HG02852 (cell line): ENCODE measurements at regions not wholly inside any gene's neighbourhood (a gene's known extent, or its start where the extent isn't known, plus 50 kb on each side); places are given as distances from the start of the nearest gene placed in this dataset.
A peak's percentile ranks its signal among the peaks of the same experiment; 100 is the strongest.

Experiments
- ATAC-seq: cut with Tn5 transposase; IDR thresholded peaks from one replicate; pipeline ENCODE4 v1.9.1; 2021; ENCODE audit warnings: mild to moderate bottlenecking, moderate library complexity; ENCODE audit not compliant: unreplicated experiment

DNA sequence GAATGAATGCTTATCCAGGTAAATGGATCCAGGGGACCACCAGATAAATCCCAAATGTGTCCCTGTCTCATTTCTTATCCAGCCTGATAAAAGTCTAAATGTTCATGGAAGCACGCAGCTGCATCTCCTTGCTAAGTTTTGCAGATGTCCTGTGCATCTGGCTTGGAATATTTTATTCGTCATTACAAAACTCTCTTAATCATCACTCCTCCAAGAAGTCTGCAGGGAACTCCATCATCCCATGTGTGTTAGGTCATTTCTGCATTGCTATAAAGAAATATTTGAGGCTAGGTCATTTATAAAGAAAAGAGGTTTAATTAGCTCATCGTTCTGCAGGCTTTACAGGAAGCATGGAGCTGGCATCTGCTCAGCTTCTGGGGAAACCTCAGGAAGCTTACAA, 297.2 kb downstream of the HS3ST1 start:
- no peak for ATAC-seq

DNA sequence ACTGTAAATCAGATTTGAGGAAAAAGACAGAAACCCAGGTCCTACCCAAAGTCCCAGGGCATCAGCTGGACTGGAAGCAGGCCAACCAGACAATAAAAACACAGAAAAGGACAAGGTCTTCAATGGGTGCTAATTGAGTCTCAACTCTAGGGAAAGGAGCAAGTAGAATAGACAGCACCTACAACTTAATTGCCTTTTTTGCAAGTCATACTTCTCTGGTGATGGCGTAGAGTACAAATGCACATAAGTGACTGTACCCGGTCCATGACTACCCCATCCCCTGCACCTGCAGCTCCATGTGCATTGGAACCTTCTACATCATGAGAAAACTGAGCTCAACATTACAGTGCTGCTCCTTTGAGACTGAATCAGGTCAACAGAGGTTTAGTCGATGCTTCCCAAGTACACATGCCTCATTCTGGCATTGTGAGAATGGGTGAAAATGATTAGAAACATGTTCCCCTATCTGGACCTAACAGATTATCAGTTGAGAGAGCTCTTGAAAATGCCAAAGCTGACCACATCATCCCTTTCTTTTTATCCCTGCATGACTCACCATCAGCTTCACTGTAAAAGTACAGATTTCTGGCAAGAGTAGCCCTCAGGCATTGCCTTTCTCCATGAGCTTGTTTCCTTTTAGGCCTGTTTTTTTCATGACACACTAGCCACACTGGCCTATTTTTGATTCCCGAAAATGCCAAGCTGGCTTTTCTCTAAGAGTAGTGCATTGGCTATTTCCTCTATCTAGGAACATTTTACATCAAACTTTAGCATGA, 298.3 kb downstream of the HS3ST1 start:
- ATAC-seq = no peak

DNA sequence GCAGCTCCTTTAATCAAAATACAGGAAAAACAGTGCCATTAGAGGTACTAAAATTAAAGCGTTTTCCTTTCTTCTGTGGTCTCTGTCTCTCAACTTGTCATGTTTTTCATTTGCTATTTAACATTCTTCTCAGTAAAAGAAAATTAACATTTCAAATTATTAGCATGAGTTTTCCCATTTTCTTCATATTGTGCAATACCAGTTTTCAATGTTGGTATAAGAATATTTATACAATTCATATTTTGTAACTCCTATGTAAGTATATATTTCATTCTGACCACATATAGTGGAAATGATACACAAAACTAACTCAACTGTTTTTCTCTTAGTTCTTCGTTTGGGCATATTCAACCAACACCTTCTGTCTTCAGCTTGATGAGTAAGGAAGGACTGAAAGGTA, 308.3 kb downstream of the HS3ST1 start:
- ATAC-seq = no peak

DNA sequence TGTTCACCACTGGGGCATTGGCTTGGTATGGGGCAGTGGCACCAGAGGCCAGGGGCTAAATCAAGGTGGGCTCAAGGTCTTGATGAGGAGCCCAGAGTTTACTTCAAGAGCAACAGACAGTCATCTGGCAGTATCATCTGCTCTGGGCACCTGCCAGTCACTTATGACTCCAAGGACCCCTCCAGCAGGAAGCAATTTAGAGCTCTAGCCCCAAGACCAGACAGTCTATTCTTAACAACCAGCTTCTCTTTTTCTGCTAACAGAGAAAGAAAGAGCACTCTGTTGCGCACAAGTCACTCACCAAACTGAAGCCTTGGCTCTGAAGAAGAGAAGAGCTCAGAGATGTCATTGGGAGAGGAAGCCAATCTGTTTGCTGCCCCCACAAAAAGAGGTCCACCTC, 309.2 kb downstream of the HS3ST1 start:
- no peak for ATAC-seq

DNA sequence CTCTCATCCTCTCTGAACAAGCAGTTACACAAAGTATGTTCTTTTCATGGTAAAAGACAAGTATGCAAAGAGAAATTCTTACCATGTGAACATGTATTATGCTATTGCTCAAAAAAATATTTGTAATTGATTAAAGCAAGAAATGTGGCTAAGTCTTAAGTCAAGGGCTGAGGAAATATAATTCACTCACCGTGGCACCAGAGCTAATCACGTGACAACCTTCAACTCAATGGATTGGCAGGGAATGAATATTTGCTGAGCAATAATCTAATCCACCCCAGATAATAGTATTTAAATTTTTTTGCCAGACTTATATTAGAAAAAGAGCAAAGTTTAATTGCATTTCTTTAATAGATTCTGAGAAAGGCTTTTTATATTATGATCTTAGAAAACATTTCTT, 310.2 kb downstream of the HS3ST1 start:
- ATAC-seq = no peak

DNA sequence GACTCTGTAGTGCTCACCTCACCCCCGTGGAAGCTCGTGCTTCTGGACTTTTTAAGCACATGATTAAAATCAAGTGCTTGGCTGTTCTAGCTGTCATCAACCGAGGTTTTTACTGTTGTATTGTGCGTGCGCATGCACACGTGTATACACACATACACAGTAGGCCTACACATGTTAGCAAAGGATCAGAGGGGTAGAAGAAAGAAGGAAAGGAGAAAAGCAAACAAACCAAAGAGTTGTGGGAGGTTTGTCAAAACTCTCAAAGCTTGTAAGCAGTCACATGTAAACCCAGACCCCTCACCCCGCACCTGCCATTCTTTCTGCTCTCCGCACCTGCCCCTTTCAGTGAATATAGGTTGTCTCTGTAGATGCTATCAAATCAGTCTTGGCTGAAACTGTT, 311.8 kb downstream of the HS3ST1 start:
- no peak for ATAC-seq

DNA sequence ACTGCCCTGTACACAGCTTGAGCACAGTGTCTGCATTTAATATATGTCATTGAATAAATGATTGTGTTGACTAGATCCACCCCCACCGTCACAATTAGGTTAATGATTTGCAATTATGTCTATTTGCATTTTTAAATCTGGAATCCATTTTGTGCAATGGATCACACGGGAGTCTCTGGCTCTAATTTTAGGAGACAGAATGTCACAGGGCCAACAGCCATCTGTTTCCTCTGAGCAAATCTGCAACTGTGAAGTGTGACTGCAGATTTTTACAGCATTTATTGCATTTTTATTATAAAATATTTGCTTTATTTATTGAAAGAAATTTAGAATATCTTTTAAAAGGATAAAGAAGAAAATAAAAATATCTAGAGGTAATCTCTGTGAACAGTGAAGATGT, 316.8 kb downstream of the HS3ST1 start:
- ATAC-seq = no peak

DNA sequence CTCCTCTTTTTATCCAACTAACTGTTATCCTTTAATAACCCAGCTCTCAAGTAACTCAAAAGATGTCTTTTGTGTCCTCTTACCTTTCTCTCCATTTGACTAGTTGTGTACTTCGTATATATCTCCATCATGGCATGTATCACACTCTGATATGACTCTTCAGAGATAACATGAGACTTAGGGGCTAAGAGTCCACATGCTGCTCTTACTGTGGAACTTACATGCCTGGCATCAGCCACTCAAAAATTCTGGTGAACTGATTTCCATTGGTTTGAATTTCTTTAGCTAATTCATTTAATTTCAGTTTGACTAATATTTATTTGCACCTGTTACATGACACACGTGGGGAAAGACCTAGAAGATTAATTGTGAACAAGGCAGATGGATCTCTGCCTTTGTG, 317.3 kb downstream of the HS3ST1 start:
- ATAC-seq = no peak

DNA sequence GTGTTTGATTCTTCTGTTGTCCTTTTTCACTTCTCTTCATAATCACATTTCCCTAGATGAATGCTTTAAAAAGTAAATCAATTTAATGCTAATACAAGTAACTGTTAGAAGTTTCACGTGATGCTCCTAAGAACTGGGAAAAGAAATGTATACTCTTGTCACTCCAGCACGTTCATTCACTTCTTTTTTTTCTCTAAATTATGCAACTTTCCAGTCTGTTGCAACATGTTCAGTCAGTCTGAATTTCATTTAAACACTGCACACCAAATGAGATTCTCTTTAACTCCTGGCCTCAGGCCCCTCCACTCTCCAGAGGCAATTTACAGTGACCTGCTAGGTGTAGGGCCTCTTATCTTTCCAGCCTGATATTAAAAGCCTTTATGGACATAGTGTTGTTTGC, 321.9 kb downstream of the HS3ST1 start:
- no peak for ATAC-seq

DNA sequence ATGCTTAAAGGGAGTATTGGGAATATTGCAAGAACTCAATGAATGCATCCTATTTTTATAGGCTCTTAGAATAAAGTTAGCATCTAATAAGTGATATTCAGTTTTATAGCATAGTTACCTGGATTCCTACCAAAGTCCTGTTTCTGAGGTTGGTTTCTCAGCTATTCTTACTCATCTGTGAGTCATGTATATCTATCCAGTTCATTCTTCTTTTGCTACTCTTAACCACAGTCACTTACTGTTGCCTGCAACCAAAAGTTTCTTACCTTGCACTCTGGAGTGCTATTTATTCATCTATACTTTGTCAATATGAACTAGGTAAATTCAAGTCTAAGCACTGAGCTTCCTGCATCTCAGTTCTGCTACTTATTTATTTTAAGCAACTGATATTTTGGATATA, 322.5 kb downstream of the HS3ST1 start:
- peak; percentile 96 for ATAC-seq

DNA sequence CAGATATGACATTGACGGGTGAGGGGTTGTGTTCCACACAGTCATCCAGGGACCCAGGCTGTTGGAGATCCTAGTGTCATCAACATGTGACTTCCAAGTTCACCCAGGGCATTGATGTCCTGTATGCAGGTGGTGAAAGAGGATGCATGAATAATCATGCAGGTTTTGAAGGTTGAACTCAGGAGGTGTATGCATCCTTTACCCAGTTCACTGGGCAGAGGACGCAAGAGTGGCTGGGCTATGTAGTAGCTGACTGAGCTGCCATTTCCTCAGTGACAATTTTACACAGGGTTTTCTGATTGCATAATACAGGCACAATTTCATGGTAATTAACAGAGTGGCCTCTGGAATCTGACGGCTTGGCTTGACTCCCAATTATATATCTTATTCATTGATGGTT, 323.0 kb downstream of the HS3ST1 start:
- no peak for ATAC-seq

DNA sequence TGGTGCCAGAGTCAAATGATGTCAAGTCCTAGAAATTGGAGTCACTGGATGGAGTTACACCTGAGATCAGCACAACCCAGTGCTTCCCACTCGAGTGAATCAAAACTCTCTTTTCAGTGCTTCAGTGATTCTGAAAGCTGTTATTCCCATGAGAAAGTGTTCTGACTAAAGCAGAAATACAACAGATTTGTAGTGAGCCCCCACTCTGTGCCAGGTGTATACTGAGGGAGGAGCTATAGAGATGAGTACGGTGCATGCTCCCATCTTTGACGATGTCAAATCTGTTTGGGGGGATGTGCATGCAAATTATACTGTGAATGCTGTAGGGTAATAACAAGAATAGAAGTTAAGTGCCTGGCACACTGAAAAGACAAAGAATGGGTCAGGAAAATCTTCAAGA, 330.2 kb downstream of the HS3ST1 start:
- ATAC-seq = peak; percentile 41

DNA sequence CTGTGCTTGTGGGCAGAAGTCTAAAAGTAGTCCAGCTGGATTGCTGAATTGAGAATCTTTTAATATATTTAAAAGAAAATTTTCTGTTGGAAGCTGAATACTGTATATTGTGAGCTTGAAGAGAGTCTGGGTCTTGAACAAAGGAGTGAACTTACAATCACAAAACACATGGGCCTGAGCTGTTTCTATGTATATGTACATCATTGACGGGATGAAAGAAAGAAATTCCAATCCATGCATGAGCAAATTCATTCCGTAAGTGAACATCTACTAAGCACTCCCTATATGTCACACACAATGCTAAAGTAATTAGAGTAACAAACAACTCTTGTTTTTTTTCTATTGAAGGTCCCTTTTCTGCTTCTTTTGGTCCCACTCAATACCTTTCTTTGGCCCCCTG, 331.0 kb downstream of the HS3ST1 start:
- ATAC-seq = no peak

DNA sequence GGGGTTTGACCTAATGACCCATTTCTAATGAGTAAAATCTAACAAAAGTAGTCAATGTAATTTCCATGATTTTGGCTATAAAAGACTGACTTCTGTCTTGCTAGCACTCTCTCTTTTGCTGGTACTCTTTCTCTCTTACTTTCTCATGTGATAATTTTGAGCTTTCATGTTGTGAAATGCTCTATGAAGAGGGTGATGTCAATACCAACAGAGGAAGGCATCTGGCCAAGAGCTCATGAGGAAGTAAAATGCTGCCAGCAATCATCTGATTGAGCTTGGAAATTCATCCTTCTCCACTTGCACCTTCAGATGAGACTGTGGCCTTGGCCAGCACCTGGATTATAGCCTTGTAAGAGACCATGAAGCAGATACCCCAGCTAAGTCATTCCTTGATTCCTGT, 347.7 kb downstream of the HS3ST1 start:
- no peak for ATAC-seq

DNA sequence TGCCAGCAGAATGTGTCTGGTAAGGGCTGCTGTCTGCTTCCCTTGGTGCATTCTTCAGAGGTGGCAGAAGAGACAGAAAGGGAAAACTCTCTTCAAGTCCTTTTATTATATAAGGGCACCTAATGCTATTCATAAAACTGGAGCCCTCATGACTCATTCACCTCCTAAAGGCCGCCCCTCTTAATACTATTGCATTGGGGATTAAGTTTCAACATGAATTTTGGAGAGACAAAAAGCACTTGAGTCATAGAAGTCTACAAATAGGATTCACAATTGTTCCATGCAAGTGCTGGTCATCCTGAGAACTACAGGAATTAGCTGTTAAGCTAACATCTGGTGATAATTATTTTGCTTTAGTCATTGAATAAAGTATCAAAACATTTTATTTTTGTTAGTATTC, 349.5 kb downstream of the HS3ST1 start:
- ATAC-seq = no peak

DNA sequence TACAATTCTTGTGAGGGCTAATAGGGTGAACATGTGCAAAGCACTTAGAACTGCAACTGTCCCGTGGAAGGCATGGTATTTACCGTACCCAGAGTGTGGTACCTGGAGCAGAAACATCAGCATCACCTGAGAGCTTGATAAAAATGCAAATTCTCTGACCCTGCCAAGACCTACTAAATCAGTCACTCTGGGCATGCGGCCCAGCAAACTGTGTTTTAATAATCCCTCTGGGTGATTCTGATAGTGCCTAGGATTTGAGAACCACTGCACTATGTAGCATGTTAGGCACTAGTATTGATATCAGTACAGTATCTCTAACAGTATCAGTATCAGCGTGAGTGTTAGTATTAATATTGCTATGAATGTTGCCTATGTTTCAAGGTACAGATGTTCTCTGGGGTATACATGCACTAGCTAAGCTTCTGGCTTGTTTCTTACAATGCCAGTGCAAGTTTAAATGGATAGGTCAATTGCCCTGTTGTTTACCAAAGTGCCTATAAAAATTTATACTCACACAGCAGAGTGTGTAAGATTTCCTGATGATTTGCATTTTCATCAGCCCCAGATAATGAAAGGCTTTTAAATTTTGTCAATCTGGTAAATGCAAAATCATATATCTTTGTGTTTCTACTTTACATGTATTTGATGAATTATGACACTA, 354.0 kb downstream of the HS3ST1 start:
- ATAC-seq = no peak

DNA sequence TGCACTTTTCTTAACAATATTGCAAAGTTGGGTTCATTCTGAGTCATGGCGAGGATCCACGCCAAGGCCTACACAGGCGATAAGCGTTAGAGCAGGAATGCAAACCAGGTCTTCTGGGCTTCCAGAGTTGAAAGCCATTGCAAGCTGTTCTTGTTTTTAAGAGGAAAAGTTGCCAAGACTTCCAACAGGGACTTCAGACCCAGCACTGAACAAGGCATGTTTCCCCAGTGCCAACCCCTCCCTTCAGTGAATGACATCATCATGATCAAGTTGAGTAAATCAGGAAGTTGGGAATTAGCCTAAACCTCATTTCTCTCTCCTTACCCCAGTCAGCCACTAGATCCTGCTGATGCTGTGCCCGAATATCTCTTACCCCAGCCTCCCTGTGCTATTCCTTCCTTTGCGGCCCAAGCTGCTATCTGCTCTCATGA, 355.1 kb downstream of the HS3ST1 start:
- no peak for ATAC-seq

DNA sequence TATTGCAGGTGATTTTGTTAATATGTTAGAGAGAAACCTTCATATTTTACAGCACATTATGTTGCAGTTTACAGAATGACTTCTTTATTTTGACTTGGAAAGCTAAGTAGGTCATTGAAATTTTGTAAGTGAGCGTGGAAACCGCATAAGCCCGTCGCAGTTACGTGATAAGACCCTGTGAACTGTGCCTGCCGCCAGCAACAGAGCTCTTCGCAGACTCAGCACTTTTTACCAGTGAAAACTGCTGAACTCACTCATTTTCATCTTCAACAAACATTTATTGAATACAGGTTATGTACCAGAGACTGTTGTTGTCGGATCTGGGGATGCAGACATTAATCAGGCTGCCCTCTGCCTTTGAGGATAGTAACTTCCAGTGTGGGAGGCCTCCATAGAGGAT, 355.7 kb downstream of the HS3ST1 start:
- ATAC-seq = no peak

DNA sequence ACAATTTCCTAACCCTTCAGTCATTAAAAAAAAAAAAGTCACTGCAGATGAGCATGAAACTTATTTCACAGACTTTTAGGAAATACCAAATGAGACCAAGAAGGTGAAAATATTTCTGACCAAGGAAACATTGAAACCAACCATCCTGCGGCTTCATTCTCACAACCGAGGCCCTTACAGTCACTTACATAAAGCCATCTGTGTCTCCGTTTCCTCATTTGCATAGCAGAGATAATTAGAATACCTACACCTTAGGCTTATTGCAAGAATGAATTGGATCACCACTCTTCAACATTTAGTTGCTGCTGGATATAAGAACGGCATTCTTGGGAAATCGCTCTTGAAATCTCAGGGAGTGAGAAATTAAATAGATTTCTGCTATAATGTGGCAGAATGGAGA, 356.2 kb downstream of the HS3ST1 start:
- no peak for ATAC-seq

DNA sequence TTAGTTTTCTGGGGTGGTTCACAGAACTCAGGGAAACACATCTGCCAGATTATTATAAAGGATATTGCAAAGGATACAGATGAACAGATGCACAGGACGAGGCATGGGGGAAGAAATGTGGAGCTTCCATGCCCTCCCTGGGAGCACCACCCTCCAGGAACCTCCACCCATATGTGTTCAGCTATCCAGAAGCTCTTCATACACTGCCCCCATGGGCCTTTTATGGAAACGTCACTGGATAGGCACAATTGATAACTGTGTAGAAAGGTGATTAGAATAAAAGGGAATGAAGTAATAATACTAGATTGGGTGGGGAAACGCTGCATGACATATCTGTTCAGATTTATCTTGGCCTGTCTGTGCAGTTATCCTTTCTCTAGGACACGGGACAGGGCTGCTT, 357.9 kb downstream of the HS3ST1 start:
- ATAC-seq = no peak

DNA sequence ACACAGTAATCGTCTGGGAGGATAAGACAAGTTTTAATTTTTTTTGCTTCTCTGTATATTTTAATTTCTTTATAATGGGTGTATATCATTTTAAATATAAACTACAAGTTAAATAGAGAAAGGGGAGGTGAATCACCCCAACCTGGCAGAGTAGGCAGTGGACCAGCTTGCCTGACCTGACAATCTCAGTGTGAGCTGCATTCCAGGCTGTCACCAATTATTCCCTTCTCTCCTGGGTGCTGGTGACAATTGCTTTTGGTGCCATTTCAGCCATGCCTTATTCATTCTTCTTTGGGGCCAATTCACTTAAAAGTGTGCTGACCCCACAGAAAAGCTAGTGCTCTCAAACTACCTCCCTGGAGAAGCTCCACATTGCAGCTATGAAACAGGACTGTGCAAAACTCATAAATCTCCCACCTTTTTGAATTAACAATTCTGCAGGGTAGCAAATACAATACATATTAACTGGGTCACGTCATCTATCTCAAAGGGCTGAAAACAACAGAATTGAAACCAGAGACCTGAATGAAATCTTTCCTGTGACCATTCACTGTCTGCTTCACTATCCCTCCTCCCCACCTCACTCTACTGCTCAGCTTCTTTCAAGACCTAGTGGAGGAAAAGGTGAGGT, 359.0 kb downstream of the HS3ST1 start:
- no peak for ATAC-seq

DNA sequence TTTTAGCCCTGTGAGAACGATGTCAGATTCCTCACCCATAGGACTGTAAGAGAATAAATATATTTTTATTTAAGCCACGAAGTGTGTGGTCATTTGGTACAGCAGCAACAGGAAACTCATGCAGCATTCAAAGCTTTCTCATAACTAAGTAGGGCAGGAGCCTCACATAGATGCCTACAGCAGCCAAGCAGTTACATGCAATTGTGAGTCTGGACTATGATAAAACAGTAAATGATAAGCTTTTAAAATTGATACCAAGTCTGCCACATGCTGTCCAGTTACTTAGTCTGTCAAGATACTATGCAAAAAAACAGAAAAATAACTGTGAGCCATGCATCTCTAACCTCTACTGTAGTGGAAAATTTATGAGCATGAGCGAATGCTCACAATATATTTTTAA, 359.6 kb downstream of the HS3ST1 start:
- ATAC-seq = no peak
